HCT116 (cell line): ENCODE measurements at regions not wholly inside any gene's neighbourhood (a gene's known extent, or its start where the extent isn't known, plus 50 kb on each side); places are given as distances from the start of the nearest gene placed in this dataset.

ENCODE experiments used
- ATAC-seq: fragments of 200-7000 bp; cut with Tn5 transposase; 2 replicates; pipeline ENCODE4 v1.9.1; 2020; ENCODE audit warnings: mild to moderate bottlenecking, moderate library complexity
- BruUV-seq: library from RNA; stranded (reverse); fragments of 400-500 nt; replicated peaks from 2 replicates; lab custom pipeline; 2021; lab: Mats Ljungman, UMichigan
- CTCF ChIA-PET: fragments of 300-600 bp; sonication (Branson Sonifier 250); formaldehyde crosslinking; loops from one replicate; lab custom pipeline; 2021; ENCODE audit warnings: antibody characterized with exemption; lab: Charles Lee
- POLR2A ChIA-PET: fragments of 300-600, 350-600 bp; sonication (Branson Sonifier 250); formaldehyde crosslinking; loops from one replicate; lab custom pipeline; 2021; ENCODE audit warnings: antibody characterized with exemption; lab: Charles Lee
- RAD21 ChIA-PET, 2 experiments: fragments of 300-600 bp; sonication (Branson Sonifier 250); formaldehyde crosslinking; loops; one replicate each; lab custom pipeline; 2023; ENCODE audit warnings: low total read pairs in 2 of 2; ENCODE audit not compliant: uncharacterized antibody in 2 of 2, unreplicated experiment in 2 of 2, low non-redundant PET in 1 of 2; lab: Charles Lee
- DNase-seq: peaks from one replicate; pipeline ENCODE4 v3.0.0-alpha.2; 2010; ENCODE audit warnings: low read depth, low spot score
- H2AFZ ChIP-seq: fragments of 200-600 bp; shearing (Covaris generic), sonication (generic); 2 replicates; pipeline ENCODE4 v1.6.1; 2017; ENCODE audit warnings: low read depth, mixed run types, mixed read lengths, antibody characterized with exemption, low read length; ENCODE audit not compliant: poor library complexity, severe bottlenecking
- H3K27ac ChIP-seq: 2 replicates; pipeline ENCODE4 v1.5.1; 2012; ENCODE audit warnings: low read depth, low read length
- H3K27me3 ChIP-seq: fragments of 200-600 bp; sonication (generic); 2 replicates; pipeline ENCODE4 v1.6.1; 2016; ENCODE audit warnings: mixed run types, low read length, mixed read lengths; ENCODE audit not compliant: insufficient read depth
- H3K36me3 ChIP-seq, 2 experiments: fragments of 200-500 bp in 1 of 2; fragments of 200-600 bp in 1 of 2; sonication (Bioruptor generic) in 1 of 2; sonication (generic) in 1 of 2; 2 replicates each; pipeline versions ENCODE4 v1.5.1 to v1.6.1; 2014 to 2016; ENCODE audit warnings: low read length in 2 of 2, inconsistent platforms in 1 of 2, mixed read lengths in 1 of 2, mixed run types in 1 of 2; ENCODE audit not compliant: insufficient read depth in 2 of 2, control insufficient read depth in 1 of 2
- H3K4me1 ChIP-seq, 2 experiments: fragments of 200-600 bp in 1 of 2; sonication (generic) in 1 of 2; 2 replicates each; pipeline versions ENCODE4 v1.5.1 to v1.6.1; 2012 to 2017; ENCODE audit warnings: low read length in 2 of 2, inconsistent platforms in 1 of 2, mild to moderate bottlenecking in 1 of 2, mixed read lengths in 1 of 2, mixed run types in 1 of 2, moderate library complexity in 1 of 2; ENCODE audit not compliant: insufficient read depth in 2 of 2, control insufficient read depth in 1 of 2
- H3K4me2 ChIP-seq: fragments of 200-600 bp; sonication (generic); 2 replicates; pipeline ENCODE4 v1.6.1; 2017; ENCODE audit warnings: mixed run types, low read length, mixed read lengths
- H3K4me3 ChIP-seq, 2 experiments: fragments of 200-600 bp in 1 of 2; sonication (generic) in 1 of 2; replicated peaks in 1 of 2; 2 replicates each; pipeline ENCODE4 v1.5.1; 2011 to 2016; ENCODE audit warnings: low read length in 2 of 2, control low read depth in 1 of 2, low read depth in 1 of 2, mild to moderate bottlenecking in 1 of 2, mixed read lengths in 1 of 2, mixed run types in 1 of 2
- H3K79me2 ChIP-seq: fragments of 200-600 bp; sonication (generic); 2 replicates; pipeline ENCODE4 v1.6.1; 2017; ENCODE audit warnings: mild to moderate bottlenecking, mixed run types, low read length, moderate library complexity, mixed read lengths; ENCODE audit not compliant: insufficient read depth
- H3K9ac ChIP-seq: fragments of 200-600 bp; sonication (generic); 2 replicates; pipeline ENCODE4 v1.6.1; 2016; ENCODE audit warnings: low read length, mixed read lengths
- H3K9me2 ChIP-seq: fragments of 200-600 bp; sonication (generic), shearing (Covaris generic); 2 replicates; pipeline ENCODE4 v1.6.1; 2017; ENCODE audit warnings: mixed run types, mild to moderate bottlenecking, moderate library complexity; ENCODE audit not compliant: insufficient read depth
- H3K9me3 ChIP-seq, 2 experiments: fragments of 200-500 bp in 1 of 2; fragments of 200-600 bp in 1 of 2; sonication (Bioruptor generic) in 1 of 2; sonication (generic) in 1 of 2; 2 replicates each; pipeline ENCODE4 v1.6.1; 2014 to 2017; ENCODE audit warnings: low read length in 2 of 2, mixed read lengths in 2 of 2, inconsistent platforms in 1 of 2, low read depth in 1 of 2, mild to moderate bottlenecking in 1 of 2, mixed run types in 1 of 2, moderate library complexity in 1 of 2; ENCODE audit not compliant: control insufficient read depth in 1 of 2, insufficient read depth in 1 of 2
- H4K20me1 ChIP-seq: fragments of 200-600 bp; sonication (generic), shearing (Covaris generic); 2 replicates; pipeline ENCODE4 v1.6.1; 2017; ENCODE audit warnings: mixed run types, mild to moderate bottlenecking, moderate library complexity; ENCODE audit not compliant: insufficient read depth
- ATF3 ChIP-seq: IDR thresholded peaks from 2 replicates; pipeline ENCODE4 v1.6.1; 2012
- CBX3 ChIP-seq: IDR thresholded peaks from 2 replicates; pipeline ENCODE4 v1.6.1; 2012; ENCODE audit warnings: low read depth
- CEBPB ChIP-seq: IDR thresholded peaks from 2 replicates; pipeline ENCODE4 v1.6.1; 2012; ENCODE audit warnings: low read depth
- ELF1 ChIP-seq: IDR thresholded peaks from 2 replicates; pipeline ENCODE4 v1.6.1; 2012; ENCODE audit warnings: low read depth, borderline replicate concordance
- JUND ChIP-seq: IDR thresholded peaks from 2 replicates; pipeline ENCODE4 v1.6.1; 2012
- MAX ChIP-seq: IDR thresholded peaks from 2 replicates; pipeline ENCODE4 v1.6.1; 2012
- POLR2AphosphoS5 ChIP-seq: IDR thresholded peaks from 2 replicates; pipeline ENCODE4 v1.6.1; 2011; ENCODE audit warnings: mild to moderate bottlenecking, low read depth, low read length, moderate library complexity
- REST ChIP-seq: IDR thresholded peaks from 2 replicates; pipeline ENCODE4 v1.6.1; 2012; ENCODE audit warnings: low read depth
- SIN3A ChIP-seq: IDR thresholded peaks from 2 replicates; pipeline ENCODE4 v1.6.1; 2012; ENCODE audit warnings: low read depth
- SP1 ChIP-seq: IDR thresholded peaks from 2 replicates; pipeline ENCODE4 v1.6.1; 2012; ENCODE audit warnings: low read depth
- ZNF274 ChIP-seq: fragments of 200-500 bp; sonication (Bioruptor generic); IDR thresholded peaks from 2 replicates; pipeline ENCODE4 v1.6.1; 2014; ENCODE audit warnings: mild to moderate bottlenecking, low read depth, low read length, inconsistent platforms
- intact Hi-C: fragments of 100-400 bp; cut with micrococcal nuclease; formaldehyde crosslinking; loops from 2 replicates; pipeline ENCODE4 v1.10.0; 2022

- Histone ChIP-seq H3K4me1 (no peaks in the 10 kb centered on the region), H3K27ac (no peak overlapping the region), H2AFZ (no peak overlapping the region), H4K20me1 (no peaks in the 10 kb centered on the region), H3K4me3 (no peak overlapping the region), H3K9ac (no peak overlapping the region), H3K36me3 (no peaks in the 10 kb centered on the region), H3K4me2 (no peak overlapping the region), H3K9me2 (no peaks in the 10 kb centered on the region), H3K27me3 (no peaks in the 10 kb centered on the region), H3K9me3 (peaks cover 0 to 9% of the 10 kb centered on the region in 2 experiments; a peak in 2 of 4 replicates), H3K79me2 (no peaks in the 10 kb centered on the region)
- ChIA-PET RAD21 (no interaction called here), POLR2A (no interaction called here), CTCF (no interaction called here)
- ATAC-seq: no peak
- TF ChIP-seq CBX3: no peak
- TF ChIP-seq JUND: no peak
- no peak for TF ChIP-seq CEBPB
- no peak for TF ChIP-seq POLR2AphosphoS5
- TF ChIP-seq ATF3: no peak
- TF ChIP-seq SIN3A: no peak
- TF ChIP-seq ZNF274: no peak
- no peak for TF ChIP-seq MAX
- TF ChIP-seq REST: no peak
- no peak for TF ChIP-seq ELF1
- no peak for TF ChIP-seq SP1
- intact Hi-C loops: no loop called here
- no TSS peak for BruUV-seq
- DNase-seq: no peak
Observed at GRCh38 chr3:90054311-90054710, 946.9 kb downstream of the EPHA3 start.
